Transverse colon (tissue), 3 donors: ENCODE measurements at regions not wholly inside any gene's neighbourhood (a gene's known extent, or its start where the extent isn't known, plus 50 kb on each side); places are given as distances from the start of the nearest gene placed in this dataset.

Source experiments
- EP300 ChIP-seq: sonication (generic); formaldehyde crosslinking; IDR thresholded peaks from one replicate; pipeline ENCODE4 v1.6.1; 2017; ENCODE audit warnings: antibody characterized with exemption, low read depth
- TF ChIP-seq, protein P1 (sequence below), 5 experiments: fragments of 200-600 bp in 3 of 5; fragments of 450-650 bp in 2 of 5; sonication (generic) in 3 of 5; IDR thresholded peaks; 1 replicate in 2 of 5; 2 replicates in 3 of 5; pipeline ENCODE4 v1.5.1; 2016 to 2017; ENCODE audit warnings: antibody characterized with exemption in 5 of 5, inconsistent platforms in 3 of 5, mild to moderate bottlenecking in 2 of 5, moderate library complexity in 1 of 5

DNA sequence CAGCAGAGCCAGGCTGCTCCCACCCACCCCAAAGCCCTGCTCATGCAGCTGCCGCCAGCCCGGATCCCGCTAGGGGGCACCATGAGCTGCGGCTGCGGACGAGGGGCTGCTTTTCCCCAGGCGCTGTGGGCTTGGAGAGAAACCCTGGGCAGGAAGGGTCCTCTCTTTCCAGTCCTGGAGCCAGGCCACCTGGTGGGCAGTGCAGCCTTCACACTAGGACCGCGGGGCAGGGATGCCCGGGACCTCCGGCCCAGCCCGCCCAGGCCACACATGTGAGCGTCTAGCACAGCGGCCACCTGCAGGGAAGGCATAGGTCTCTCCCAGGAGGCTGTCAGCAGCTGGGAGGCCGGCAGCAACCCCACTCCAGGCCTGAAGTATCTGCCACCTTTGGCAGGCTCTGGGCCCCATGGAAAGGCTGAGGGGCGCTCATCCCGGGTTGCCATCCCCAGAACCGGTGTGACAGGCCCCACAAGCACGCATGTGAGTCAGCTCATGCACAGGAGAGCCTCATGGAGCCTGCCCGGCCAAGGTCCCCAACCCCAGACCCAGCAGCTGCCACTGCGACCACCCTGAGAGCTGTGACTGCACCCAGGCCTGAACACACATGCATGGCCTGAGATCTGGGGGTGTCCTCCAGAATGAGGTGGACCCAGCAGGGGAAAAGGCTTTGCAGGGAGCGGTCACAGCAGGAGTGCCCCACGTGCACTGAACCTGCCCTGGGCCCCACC, 280.0 kb upstream of the RTL1 start:
- TF ChIP-seq, protein P1, sequence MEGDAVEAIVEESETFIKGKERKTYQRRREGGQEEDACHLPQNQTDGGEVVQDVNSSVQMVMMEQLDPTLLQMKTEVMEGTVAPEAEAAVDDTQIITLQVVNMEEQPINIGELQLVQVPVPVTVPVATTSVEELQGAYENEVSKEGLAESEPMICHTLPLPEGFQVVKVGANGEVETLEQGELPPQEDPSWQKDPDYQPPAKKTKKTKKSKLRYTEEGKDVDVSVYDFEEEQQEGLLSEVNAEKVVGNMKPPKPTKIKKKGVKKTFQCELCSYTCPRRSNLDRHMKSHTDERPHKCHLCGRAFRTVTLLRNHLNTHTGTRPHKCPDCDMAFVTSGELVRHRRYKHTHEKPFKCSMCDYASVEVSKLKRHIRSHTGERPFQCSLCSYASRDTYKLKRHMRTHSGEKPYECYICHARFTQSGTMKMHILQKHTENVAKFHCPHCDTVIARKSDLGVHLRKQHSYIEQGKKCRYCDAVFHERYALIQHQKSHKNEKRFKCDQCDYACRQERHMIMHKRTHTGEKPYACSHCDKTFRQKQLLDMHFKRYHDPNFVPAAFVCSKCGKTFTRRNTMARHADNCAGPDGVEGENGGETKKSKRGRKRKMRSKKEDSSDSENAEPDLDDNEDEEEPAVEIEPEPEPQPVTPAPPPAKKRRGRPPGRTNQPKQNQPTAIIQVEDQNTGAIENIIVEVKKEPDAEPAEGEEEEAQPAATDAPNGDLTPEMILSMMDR (IDR thresholded peaks at IDR 0.05): peak; percentile 40 to 46 (median 43)
- no peak for TF ChIP-seq EP300
